Choroid plexus epithelial cell (primary cell): ENCODE measurements at regions not wholly inside any gene's neighbourhood (a gene's known extent, or its start where the extent isn't known, plus 50 kb on each side); places are given as distances from the start of the nearest gene placed in this dataset.

ENCODE experiments used
- DNase-seq: peaks from one replicate; pipeline ENCODE4 v3.0.0-alpha.2; 2010; ENCODE audit warnings: low read depth
- H3K4me3 ChIP-seq: 2 replicates; pipeline ENCODE4 v1.5.1; 2011; ENCODE audit warnings: low read depth, mild to moderate bottlenecking, control low read depth, low read length, moderate library complexity
- CTCF ChIP-seq: conservative IDR thresholded peaks from 2 replicates; pipeline ENCODE4 v1.5.1; 2011; ENCODE audit warnings: low read depth, mild to moderate bottlenecking, control low read depth, inconsistent platforms, low read length, moderate library complexity

- no peak overlapping the region for H3K4me3 ChIP-seq
- DNase-seq, result no peak
- no peak for TF ChIP-seq CTCF
Observed at GRCh38 chr4:33911959-33912358, 2332.4 kb downstream of the ARAP2 start.

GRCh38 chr4:33914386-33914785 lies 2329.9 kb downstream of the ARAP2 start:
- H3K4me3 ChIP-seq, result no peak overlapping the region
- no peak for DNase-seq
- no peak for TF ChIP-seq CTCF

GRCh38 chr4:33923469-33923868 lies 2320.8 kb downstream of the ARAP2 start:
- no peak overlapping the region for H3K4me3 ChIP-seq
- TF ChIP-seq CTCF, result no peak
- DNase-seq, result no peak

GRCh38 chr4:33924239-33924638 lies 2320.1 kb downstream of the ARAP2 start:
- no peak overlapping the region for H3K4me3 ChIP-seq
- peak; percentile 74 for DNase-seq
- TF ChIP-seq CTCF, result no peak

- DNase-seq, result peak; percentile 9
- TF ChIP-seq CTCF, result no peak
- H3K4me3 ChIP-seq, result no peak overlapping the region
Observed at GRCh38 chr4:33924811-33925210, 2319.5 kb downstream of the ARAP2 start.

GRCh38 chr4:33930497-33930896 lies 2313.8 kb downstream of the ARAP2 start:
- no peak overlapping the region for H3K4me3 ChIP-seq
- peak; percentile 28 for DNase-seq
- TF ChIP-seq CTCF, result no peak

GRCh38 chr4:33931026-33931425 lies 2313.3 kb downstream of the ARAP2 start:
- DNase-seq, result no peak
- no peak for TF ChIP-seq CTCF
- H3K4me3 ChIP-seq, result no peak overlapping the region
